Endothelial cell of umbilical vein (primary cell): ENCODE measurements at regions not wholly inside any gene's neighbourhood (a gene's known extent, or its start where the extent isn't known, plus 50 kb on each side); places are given as distances from the start of the nearest gene placed in this dataset.

Source experiments
- BruUV-seq: library from RNA; stranded (reverse); fragments of 400-500 nt; replicated peaks from 2 replicates; lab custom pipeline; 2021; lab: Mats Ljungman, UMichigan
- CTCF ChIA-PET: fragments of 300-600, 350-600 bp; sonication (Branson Sonifier 250); formaldehyde crosslinking; loops from one replicate; lab custom pipeline; 2021; ENCODE audit warnings: antibody characterized with exemption, inconsistent platforms; lab: Charles Lee
- POLR2A ChIA-PET: fragments of 300-600, 350-600 bp; sonication (Branson Sonifier 250); formaldehyde crosslinking; loops from one replicate; lab custom pipeline; 2021; ENCODE audit warnings: antibody characterized with exemption, inconsistent platforms; lab: Charles Lee
- DNase-seq: peaks from one replicate; pipeline ENCODE4 v3.0.0-alpha.2; 2011; ENCODE audit warnings: low read depth, low spot score
- FAIRE-seq: peaks from 2 replicates; lab custom pipeline; 2011; peaks lifted over from hg19 to GRCh38; lab: Jason Lieb, UNC
- H2AFZ ChIP-seq: 2 replicates; pipeline ENCODE4 v1.6.0; 2012; ENCODE audit warnings: low read depth, low read length, control low read depth, inconsistent platforms
- H3K27ac ChIP-seq: 2 replicates; pipeline ENCODE4 v1.5.1; 2011; ENCODE audit warnings: low read depth, mild to moderate bottlenecking, control low read depth, low read length, moderate library complexity; ENCODE audit not compliant: insufficient read depth
- H3K27me3 ChIP-seq, 2 experiments: 2 replicates each; pipeline versions ENCODE4 v1.6.0 to v1.6.1; 2011; ENCODE audit warnings: low read length in 2 of 2, mixed read lengths in 1 of 2; ENCODE audit not compliant: control insufficient read depth in 2 of 2, insufficient read depth in 2 of 2
- H3K36me3 ChIP-seq, 2 experiments: 2 replicates in 1 of 2; 3 replicates in 1 of 2; pipeline ENCODE4 v1.5.1; 2011; ENCODE audit warnings: low read length in 2 of 2, mild to moderate bottlenecking in 1 of 2, moderate library complexity in 1 of 2; ENCODE audit not compliant: control insufficient read depth in 2 of 2, insufficient read depth in 2 of 2; ENCODE audit errors: extremely low read depth in 1 of 2
- H3K4me1 ChIP-seq: 3 replicates; pipeline ENCODE4 v1.5.1; 2011; ENCODE audit warnings: mild to moderate bottlenecking, low read length; ENCODE audit not compliant: control insufficient read depth, insufficient read depth; ENCODE audit errors: extremely low read depth
- H3K4me2 ChIP-seq: 2 replicates; pipeline ENCODE4 v1.6.1; 2011; ENCODE audit warnings: low read length, control low read depth, mixed read lengths; ENCODE audit not compliant: insufficient read depth
- H3K4me3 ChIP-seq, 3 experiments: fragments of 200-600 bp in 1 of 3; sonication (generic), shearing (Covaris generic) in 1 of 3; replicated peaks in 1 of 3; 2 replicates each; pipeline ENCODE4 v1.5.1; 2011 to 2016; ENCODE audit warnings: control low read depth in 3 of 3, low read length in 3 of 3, mild to moderate bottlenecking in 2 of 3, inconsistent platforms in 1 of 3, low read depth in 1 of 3, moderate library complexity in 1 of 3; ENCODE audit not compliant: insufficient read depth in 1 of 3
- H3K79me2 ChIP-seq: 2 replicates; pipeline ENCODE4 v1.6.0; 2012; ENCODE audit warnings: low read length, inconsistent platforms; ENCODE audit not compliant: control insufficient read depth, insufficient read depth
- H3K9ac ChIP-seq: replicated peaks from 2 replicates; pipeline ENCODE3; 2011; ENCODE audit warnings: low read length, control low read depth; ENCODE audit not compliant: insufficient read depth; ENCODE audit errors: extremely low read depth
- H3K9me1 ChIP-seq: replicated peaks from 3 replicates; pipeline ENCODE4 v1.6.0; 2011; ENCODE audit warnings: mild to moderate bottlenecking, low read length; ENCODE audit not compliant: control insufficient read depth, insufficient read depth; ENCODE audit errors: extremely low read depth
- H3K9me3 ChIP-seq: replicated peaks from 2 replicates; pipeline ENCODE4 v1.5.1; 2012; ENCODE audit warnings: low read length, inconsistent platforms; ENCODE audit not compliant: control insufficient read depth, insufficient read depth
- H4K20me1 ChIP-seq: replicated peaks from 2 replicates; pipeline ENCODE3; 2011; ENCODE audit warnings: mild to moderate bottlenecking, low read length; ENCODE audit not compliant: control insufficient read depth, insufficient read depth; ENCODE audit errors: extremely low read depth
- EZH2 ChIP-seq: IDR thresholded peaks from 2 replicates; pipeline ENCODE4 v1.6.1; 2012; ENCODE audit warnings: borderline replicate concordance, low read depth, mild to moderate bottlenecking, moderate library complexity, low read length, inconsistent platforms; ENCODE audit not compliant: severe bottlenecking
- FOS ChIP-seq: IDR thresholded peaks from 2 replicates; pipeline ENCODE4 v1.6.1; 2011; ENCODE audit warnings: mild to moderate bottlenecking, low read length, moderate library complexity, borderline replicate concordance; ENCODE audit not compliant: insufficient read depth
- GATA2 ChIP-seq: IDR thresholded peaks from 2 replicates; pipeline ENCODE4 v1.7.0; 2011; ENCODE audit warnings: low read depth, mild to moderate bottlenecking, moderate library complexity, mixed read lengths, low read length; ENCODE audit not compliant: insufficient read length, insufficient read depth
- JUN ChIP-seq: IDR thresholded peaks from 2 replicates; pipeline ENCODE4 v1.6.1; 2011; ENCODE audit warnings: borderline replicate concordance, low read depth; ENCODE audit not compliant: insufficient read length, insufficient read depth
- MAX ChIP-seq: IDR thresholded peaks from 2 replicates; pipeline ENCODE4 v1.6.1; 2011; ENCODE audit not compliant: insufficient read depth, insufficient read length
- MYC ChIP-seq: IDR thresholded peaks from one replicate; pipeline ENCODE4 v1.6.1; 2011; ENCODE audit warnings: mild to moderate bottlenecking, low read depth, low read length
- POLR2A ChIP-seq: IDR thresholded peaks from 2 replicates; pipeline ENCODE4 v1.6.1; 2012; ENCODE audit warnings: low read depth, mild to moderate bottlenecking, control low read depth, low read length
- POLR2AphosphoS5 ChIP-seq: IDR thresholded peaks from 2 replicates; pipeline ENCODE4 v1.6.1; 2012; ENCODE audit warnings: low read depth, mild to moderate bottlenecking, control low read depth, low read length, moderate library complexity; ENCODE audit not compliant: insufficient read depth
- dilution Hi-C: fragments of 300-500 bp; cut with MboI; formaldehyde crosslinking; loops from one replicate; pipeline ENCODE4 v1.15.0; 2019; ENCODE audit warnings: low sequenced_read_pairs; ENCODE audit not compliant: extremely low pct_ligation_motif_present
- intact Hi-C: fragments of 100-400 bp; cut with micrococcal nuclease; formaldehyde crosslinking; loops from one replicate; pipeline ENCODE4 v1.10.0; 2022
- TF ChIP-seq, protein P1 (sequence below), 2 donors: IDR thresholded peaks; 1 replicate in 1 of 2; 2 replicates in 1 of 2; pipeline ENCODE4 v1.5.1; 2011; ENCODE audit warnings: low read length in 2 of 2, mild to moderate bottlenecking in 2 of 2, moderate library complexity in 2 of 2, control low read depth in 1 of 2, inconsistent platforms in 1 of 2, low read depth in 1 of 2; ENCODE audit not compliant: insufficient read depth in 1 of 2; ENCODE audit errors: extremely low read depth in 1 of 2

GRCh38 chr4:163701916-163702315 lies 207.4 kb downstream of the TMA16 start:
- ChIA-PET CTCF (no interaction called here), POLR2A (no interaction called here)
- H3K27me3 ChIP-seq: no peaks in the 10 kb centered on the region
- H4K20me1 ChIP-seq: no peaks in the 10 kb centered on the region
- no peak overlapping the region for H3K9ac ChIP-seq
- no peak overlapping the region for H3K27ac ChIP-seq
- H3K36me3 ChIP-seq: no peaks in the 10 kb centered on the region
- intact Hi-C loops (no loop called here), dilution Hi-C loops (no loop called here)
- H3K4me3 ChIP-seq: no peak overlapping the region
- no peaks in the 10 kb centered on the region for H3K4me1 ChIP-seq
- TF ChIP-seq GATA2 (no peak), EZH2 (no peak), FOS (no peak), JUN (no peak), MYC (no peak), POLR2AphosphoS5 (no peak), POLR2A (no peak), MAX (no peak)
- TF ChIP-seq, protein P1, sequence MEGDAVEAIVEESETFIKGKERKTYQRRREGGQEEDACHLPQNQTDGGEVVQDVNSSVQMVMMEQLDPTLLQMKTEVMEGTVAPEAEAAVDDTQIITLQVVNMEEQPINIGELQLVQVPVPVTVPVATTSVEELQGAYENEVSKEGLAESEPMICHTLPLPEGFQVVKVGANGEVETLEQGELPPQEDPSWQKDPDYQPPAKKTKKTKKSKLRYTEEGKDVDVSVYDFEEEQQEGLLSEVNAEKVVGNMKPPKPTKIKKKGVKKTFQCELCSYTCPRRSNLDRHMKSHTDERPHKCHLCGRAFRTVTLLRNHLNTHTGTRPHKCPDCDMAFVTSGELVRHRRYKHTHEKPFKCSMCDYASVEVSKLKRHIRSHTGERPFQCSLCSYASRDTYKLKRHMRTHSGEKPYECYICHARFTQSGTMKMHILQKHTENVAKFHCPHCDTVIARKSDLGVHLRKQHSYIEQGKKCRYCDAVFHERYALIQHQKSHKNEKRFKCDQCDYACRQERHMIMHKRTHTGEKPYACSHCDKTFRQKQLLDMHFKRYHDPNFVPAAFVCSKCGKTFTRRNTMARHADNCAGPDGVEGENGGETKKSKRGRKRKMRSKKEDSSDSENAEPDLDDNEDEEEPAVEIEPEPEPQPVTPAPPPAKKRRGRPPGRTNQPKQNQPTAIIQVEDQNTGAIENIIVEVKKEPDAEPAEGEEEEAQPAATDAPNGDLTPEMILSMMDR (IDR thresholded peaks at IDR 0.05; ENCODE audit: extremely low read depth in 1 of 2, insufficient read depth in 1 of 2, low read depth in 1 of 2, low read length in 2 of 2): no peak
- H2AFZ ChIP-seq: no peak overlapping the region
- no TSS peak for BruUV-seq
- no peak for DNase-seq
- H3K9me3 ChIP-seq: no peaks in the 10 kb centered on the region
- FAIRE-seq: no peak
- no peaks in the 10 kb centered on the region for H3K79me2 ChIP-seq
- H3K4me2 ChIP-seq: no peak overlapping the region
- H3K9me1 ChIP-seq: no peaks in the 10 kb centered on the region
